RWPE1 (cell line): ENCODE measurements at regions not wholly inside any gene's neighbourhood (a gene's known extent, or its start where the extent isn't known, plus 50 kb on each side); places are given as distances from the start of the nearest gene placed in this dataset.
"Not testable (repeated sequence)": the region's sequence is repeated elsewhere in the genome, so short reads cannot be mapped to it uniquely, and the experiment has no call there.

Experiments used
- CTCF ChIA-PET: fragments of 350-600 bp; sonication (Branson Sonifier 250); formaldehyde crosslinking; extraction: SDS; loops from one replicate; lab custom pipeline; 2021; lab: Yijun Ruan, JAX
- POLR2A ChIA-PET: fragments of 400-600 bp; formaldehyde crosslinking; extraction: SDS; loops from one replicate; lab custom pipeline; 2020; ENCODE audit warnings: antibody characterized with exemption; ENCODE audit not compliant: low non-redundant PET; lab: Yijun Ruan, JAX
- DNase-seq: peaks from one replicate; pipeline ENCODE4 v3.0.0; 2012; ENCODE audit warnings: low spot score
- H3K27ac ChIP-seq: fragments of 450-650 bp; 2 replicates; pipeline ENCODE4 v1.5.1; 2017
- CTCF ChIP-seq: fragments of 450-650 bp; conservative IDR thresholded peaks from 2 replicates; pipeline ENCODE4 v1.5.1; 2017; ENCODE audit warnings: low read depth, mild to moderate bottlenecking

GRCh38 chr4:55696424-55696823, 60.3 kb upstream of the NMU start:
- POLR2A ChIA-PET, H3K27ac ChIP-seq, CTCF ChIA-PET, DNase-seq: not testable (repeated sequence)

- ChIA-PET POLR2A (interaction anchor here (0.6 kb wide), 1 partner anchor 10 kb away, joined by 3 read pairs; no protein-coding TSS in a partner anchor), CTCF (no interaction called here)
- TF ChIP-seq CTCF, result no peak
- no peak for DNase-seq
- no peak overlapping the region for H3K27ac ChIP-seq
These were observed 70.4 kb upstream of the NMU start for GRCh38 chr4:55706541-55706940.

- DNase-seq, result no peak
- CTCF ChIA-PET, result no interaction called here
- POLR2A ChIA-PET, result no interaction called here
- TF ChIP-seq CTCF, result no peak
- H3K27ac ChIP-seq, result no peak overlapping the region
These were observed 71.4 kb upstream of the NMU start for GRCh38 chr4:55707507-55707906.

- POLR2A ChIA-PET, DNase-seq: not testable (repeated sequence)
These were observed 71.9 kb upstream of the NMU start for GRCh38 chr4:55707991-55708390.

GRCh38 chr4:55712835-55713234, 76.7 kb upstream of the NMU start:
- H3K27ac ChIP-seq, POLR2A ChIA-PET, CTCF ChIA-PET, DNase-seq: not testable (repeated sequence)

More at GRCh38 chr4:55707991-55708390, 71.9 kb upstream of the NMU start:
- CTCF ChIA-PET, H3K27ac ChIP-seq: not testable (repeated sequence)

GRCh38 chr4:55721651-55722050, 85.6 kb upstream of the NMU start:
- TF ChIP-seq CTCF, result no peak
- no peak overlapping the region for H3K27ac ChIP-seq
- ChIA-PET POLR2A (no interaction called here), CTCF (interaction anchor here (0.6 kb wide), 1 partner anchor 25 kb away, joined by 4 read pairs; no protein-coding TSS in a partner anchor)
- DNase-seq, result no peak

- no peak for DNase-seq
- ChIA-PET CTCF (interaction anchor here (0.6 to 0.7 kb wide), 2 partner anchors 24 to 253 kb away, joined by 4 read pairs; no protein-coding TSS in a partner anchor), POLR2A (interaction anchor here (0.6 kb wide), 1 partner anchor 168 kb away, joined by 3 read pairs; no protein-coding TSS in a partner anchor)
- TF ChIP-seq CTCF, result no peak
- H3K27ac ChIP-seq, result no peak overlapping the region
These were observed 86.0 kb upstream of the NMU start for GRCh38 chr4:55722132-55722531.

- no peak for TF ChIP-seq CTCF
- DNase-seq, result no peak
- no peak overlapping the region for H3K27ac ChIP-seq
- ChIA-PET CTCF (no interaction called here), POLR2A (no interaction called here)
These were observed 87.3 kb upstream of the NMU start for GRCh38 chr4:55723403-55723802.
